ENCODE measurements at regions not wholly inside any gene's neighbourhood (a gene's known extent, or its start where the extent isn't known, plus 50 kb on each side); places are given as distances from the start of the nearest gene placed in this dataset.
A peak's percentile ranks its signal among the peaks of the same experiment; 100 is the strongest.

DNA sequence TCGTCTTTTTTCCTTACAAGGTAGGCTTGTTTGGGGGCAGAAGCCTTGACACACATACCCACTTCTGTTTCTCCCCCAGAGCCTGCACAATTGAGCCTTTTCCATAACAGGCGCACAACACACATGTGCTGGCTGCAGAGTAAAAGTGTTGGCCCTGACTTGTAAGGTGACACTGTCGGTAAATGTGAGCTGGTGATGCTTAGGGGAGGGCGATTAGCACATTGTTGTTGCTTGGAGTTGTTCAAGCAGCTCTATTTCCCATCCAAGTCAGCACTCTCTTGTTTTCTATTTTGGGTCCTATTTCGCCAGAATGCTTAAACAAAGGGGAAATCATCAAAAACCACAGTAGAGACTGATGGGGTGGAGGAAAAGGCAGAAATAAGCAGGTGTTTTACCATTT lies 51.9 kb upstream of the PTPRJ start:
- Histone ChIP-seq H3K4me1 (ENCODE audit: insufficient read depth, low read length) (peaks cover 12% of the 10 kb centered on the region; the same call in 1 of the 2 replicates), H3K79me2 (ENCODE audit: insufficient read depth, low read length) (no peaks in the 10 kb centered on the region), H3K9ac (ENCODE audit: insufficient read depth, low read depth, low read length) (no peak overlapping the region), H3K4me3 (replicated peaks in 1 of 3; ENCODE audit: insufficient read depth in 1 of 3, low read depth in 2 of 3, low read length in 3 of 3) (no peak overlapping the region), H3K36me3 (replicated peaks in 1 of 2; ENCODE audit: control insufficient read depth in 1 of 2, insufficient read depth in 2 of 2, low read length in 2 of 2) (no peaks in the 10 kb centered on the region), H4K20me1 (ENCODE audit: insufficient read depth, low read length) (no peaks in the 10 kb centered on the region), H3K4me2 (ENCODE audit: low read depth, low read length) (no peak overlapping the region), H3K27ac (ENCODE audit: extremely low read length, insufficient read depth, low read length) (no peak overlapping the region), H3K27me3 (ENCODE audit: control insufficient read depth in 1 of 2, insufficient read depth in 2 of 2, low read length in 2 of 2) (no peaks in the 10 kb centered on the region), H2AFZ (ENCODE audit: low read length) (no peak overlapping the region), H3K9me3 (ENCODE audit: low read length) (no peaks in the 10 kb centered on the region)
- in situ Hi-C loops (cut with HindIII; ENCODE audit: extremely low pct_ligation_motif_present, low pct_unique_long_range_greater_than_20kb) (no loop called here), intact Hi-C loops (cut with micrococcal nuclease; ENCODE audit: unreplicated experiment) (no loop called here)
- TF ChIP-seq ZNF30 (CRISPR knock-in tag; IDR thresholded peaks at IDR 0.05) (no peak), KMT2B (CRISPR knock-in tag; IDR thresholded peaks at IDR 0.05) (no peak), DR1 (CRISPR knock-in tag; IDR thresholded peaks at IDR 0.05) (no peak)
- BruUV-seq (replicated peaks) = no TSS peak
- CTCF ChIA-PET (ENCODE audit: low intra/inter-chr PET ratio, low total read pairs) = no interaction called here
- WGBS (ENCODE audit: low lambda C conversion rate) = 20% methylated on average over 5 of the region's 5 CpGs
- FAIRE-seq (no peak), DNase-seq (ENCODE audit: low spot score) (no peak), ATAC-seq (no peak)
- POLR2A ChIA-PET = no interaction called here

DNA sequence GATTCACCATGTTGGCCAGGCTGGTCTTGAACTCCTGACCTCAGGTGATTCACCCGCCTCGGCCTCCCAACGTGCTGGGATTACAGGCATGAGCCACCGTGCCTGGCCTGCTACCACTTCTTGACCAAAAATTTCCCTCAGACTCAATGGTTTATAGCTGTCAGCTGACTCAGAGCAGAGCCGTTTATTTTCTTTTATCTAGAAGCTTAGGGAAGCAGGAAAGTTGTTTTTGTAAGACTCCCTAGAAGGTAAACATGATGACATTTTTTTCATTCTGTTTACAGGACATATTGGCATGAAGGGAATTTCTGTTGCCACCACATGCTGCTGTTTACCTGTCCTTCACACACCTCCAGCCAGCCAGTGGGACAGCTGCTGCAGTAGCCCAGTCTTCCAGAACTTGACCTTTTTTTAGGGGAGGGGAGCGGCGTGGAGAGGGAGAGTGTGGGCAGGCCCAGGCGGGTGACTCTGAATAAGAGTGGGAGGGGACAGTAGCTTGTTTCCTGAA lies 56.1 kb upstream of the PTPRJ start:
- no peak for FAIRE-seq
- no peak overlapping the region for H2AFZ ChIP-seq (ENCODE audit: low read length)
- POLR2A ChIA-PET = no interaction called here
- no peak for TF ChIP-seq GATA4 (IDR thresholded peaks at IDR 0.05; ENCODE audit: borderline replicate concordance, low read depth)
- peak; percentile 76 for TF ChIP-seq FOXA3 (CRISPR knock-in tag; IDR thresholded peaks at IDR 0.05)
- TF ChIP-seq CBFB (CRISPR knock-in tag; IDR thresholded peaks at IDR 0.05) = no peak
- no peak for TF ChIP-seq ZKSCAN8 (CRISPR knock-in tag; IDR thresholded peaks at IDR 0.05; ENCODE audit: borderline replicate concordance)
- no peak for TF ChIP-seq ZNF343 (CRISPR knock-in tag; IDR thresholded peaks at IDR 0.05)
- no peak for TF ChIP-seq CBX1 (IDR thresholded peaks at IDR 0.05; ENCODE audit: low read depth)
- no peak for TF ChIP-seq RBM39 (IDR thresholded peaks at IDR 0.05; ENCODE audit: low read depth, low read length, poor library complexity, severe bottlenecking)
- no peak for TF ChIP-seq ZNF24 (IDR thresholded peaks at IDR 0.05)
- TF ChIP-seq, protein P1, sequence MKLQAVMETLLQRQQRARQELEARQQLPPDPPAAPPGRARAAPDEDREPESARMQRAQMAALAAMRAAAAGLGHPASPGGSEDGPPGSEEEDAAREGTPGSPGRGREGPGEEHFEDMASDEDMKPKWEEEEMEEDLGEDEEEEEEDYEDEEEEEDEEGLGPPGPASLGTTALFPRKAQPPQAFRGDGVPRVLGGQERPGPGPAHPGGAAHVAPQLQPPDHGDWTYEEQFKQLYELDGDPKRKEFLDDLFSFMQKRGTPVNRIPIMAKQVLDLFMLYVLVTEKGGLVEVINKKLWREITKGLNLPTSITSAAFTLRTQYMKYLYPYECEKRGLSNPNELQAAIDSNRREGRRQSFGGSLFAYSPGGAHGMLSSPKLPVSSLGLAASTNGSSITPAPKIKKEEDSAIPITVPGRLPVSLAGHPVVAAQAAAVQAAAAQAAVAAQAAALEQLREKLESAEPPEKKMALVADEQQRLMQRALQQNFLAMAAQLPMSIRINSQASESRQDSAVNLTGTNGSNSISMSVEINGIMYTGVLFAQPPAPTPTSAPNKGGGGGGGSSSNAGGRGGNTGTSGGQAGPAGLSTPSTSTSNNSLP (IDR thresholded peaks at IDR 0.05; ENCODE audit: low read depth, low read length) = peak; percentile 27; the same call in 1 of the 2 replicates
- no peak for TF ChIP-seq SOX6 (IDR thresholded peaks at IDR 0.05)
- 0 out of 2 replicates have a peak, but pooled peaks have one; percentile 18 for TF ChIP-seq SOX6 (CRISPR knock-in tag; IDR thresholded peaks at IDR 0.05)
- TF ChIP-seq SAP130 (CRISPR knock-in tag; IDR thresholded peaks at IDR 0.05; ENCODE audit: low read depth) = peak; percentile 59
- TF ChIP-seq FOXJ3 (CRISPR knock-in tag; IDR thresholded peaks at IDR 0.05; ENCODE audit: borderline replicate concordance) = no peak
- no peak for TF ChIP-seq NCOA1 (CRISPR knock-in tag; IDR thresholded peaks at IDR 0.05)
- TF ChIP-seq LCORL (IDR thresholded peaks at IDR 0.05) = no peak
- peak; percentile 57; the same call in 1 of the 2 replicates for TF ChIP-seq LCORL (CRISPR knock-in tag; IDR thresholded peaks at IDR 0.05)
- TF ChIP-seq RARA (CRISPR knock-in tag; IDR thresholded peaks at IDR 0.05) = peak; percentile 46
- no peak for TF ChIP-seq ZNF282 (IDR thresholded peaks at IDR 0.05; ENCODE audit: partially characterized antibody)

More for the DNA sequence above, 56.1 kb upstream of the PTPRJ start:
- no peak overlapping the region for H3K9ac ChIP-seq (ENCODE audit: insufficient read depth, low read depth, low read length)
- in situ Hi-C loops (cut with HindIII; ENCODE audit: extremely low pct_ligation_motif_present, low pct_unique_long_range_greater_than_20kb) = no loop called here
- H3K4me3 ChIP-seq (replicated peaks in 1 of 3; ENCODE audit: insufficient read depth in 1 of 3, low read depth in 2 of 3, low read length in 3 of 3) = no peak overlapping the region
- peaks cover 12% of the 10 kb centered on the region; the same call in 1 of the 2 replicates for H3K4me1 ChIP-seq (ENCODE audit: insufficient read depth, low read length)
- ATAC-seq (peak; percentile 81), DNase-seq (ENCODE audit: low spot score) (peak; percentile 45)
- H3K4me2 ChIP-seq (ENCODE audit: low read depth, low read length) = no peak overlapping the region
- BruUV-seq (replicated peaks) = no TSS peak
- CTCF ChIA-PET (ENCODE audit: low intra/inter-chr PET ratio, low total read pairs) = no interaction called here
- H3K79me2 ChIP-seq (ENCODE audit: insufficient read depth, low read length) = no peaks in the 10 kb centered on the region
- no peaks in the 10 kb centered on the region for H3K27me3 ChIP-seq (ENCODE audit: control insufficient read depth in 1 of 2, insufficient read depth in 2 of 2, low read length in 2 of 2)
- H3K9me3 ChIP-seq (ENCODE audit: low read length) = no peaks in the 10 kb centered on the region
- H3K27ac ChIP-seq (ENCODE audit: extremely low read length, insufficient read depth, low read length) = no peak overlapping the region
- no peaks in the 10 kb centered on the region for H4K20me1 ChIP-seq (ENCODE audit: insufficient read depth, low read length)
- no peaks in the 10 kb centered on the region for H3K36me3 ChIP-seq (replicated peaks in 1 of 2; ENCODE audit: control insufficient read depth in 1 of 2, insufficient read depth in 2 of 2, low read length in 2 of 2)
- under 1% methylated on average over 8 of the region's 8 CpGs for WGBS (ENCODE audit: low lambda C conversion rate)
- intact Hi-C loops (cut with micrococcal nuclease; ENCODE audit: unreplicated experiment) = no loop called here

Measured in HepG2 (cell line).